NT2/D1 (cell line): ENCODE measurements at regions not wholly inside any gene's neighbourhood (a gene's known extent, or its start where the extent isn't known, plus 50 kb on each side); places are given as distances from the start of the nearest gene placed in this dataset.

Source experiments
- YY1 ChIP-seq: IDR thresholded peaks from 2 replicates; pipeline ENCODE4 v1.6.1; 2011; ENCODE audit not compliant: insufficient read length, insufficient read depth
- ZNF274 ChIP-seq: IDR thresholded peaks from 2 replicates; pipeline ENCODE4 v1.6.1; 2011; ENCODE audit warnings: mild to moderate bottlenecking, low read depth, low read length

- TF ChIP-seq YY1: no peak
- TF ChIP-seq ZNF274: no peak
Measured at GRCh38 chrX:11890836-11891514, 132.9 kb downstream of the MSL3 start.
